ENCODE measurements at regions not wholly inside any gene's neighbourhood (a gene's known extent, or its start where the extent isn't known, plus 50 kb on each side); places are given as distances from the start of the nearest gene placed in this dataset.

- WGBS = 100% methylated on average over 3 of the region's 3 CpGs
- Histone ChIP-seq H3K9me3 (ENCODE audit: insufficient read depth, low read depth, low read length) (0 out of 2 replicates have a peak, but pooled peaks cover 7% of the 10 kb centered on the region), H3K4me3 (ENCODE audit: low read length) (no peak overlapping the region), H3K27me3 (ENCODE audit: insufficient read depth, low read length) (no peaks in the 10 kb centered on the region), H3K9ac (ENCODE audit: low read depth, low read length) (no peak overlapping the region), H3K27ac (ENCODE audit: low read depth, low read length) (no peak overlapping the region), H3K4me1 (ENCODE audit: insufficient read depth, low read length) (no peaks in the 10 kb centered on the region), H3K36me3 (ENCODE audit: insufficient read depth, low read length) (no peaks in the 10 kb centered on the region)
Measured at GRCh38 chr10:128751851-128752250, 625.6 kb upstream of the MKI67 start.

- Histone ChIP-seq H3K9ac (ENCODE audit: low read depth, low read length) (no peak overlapping the region), H3K4me3 (ENCODE audit: low read length) (no peak overlapping the region), H3K4me1 (ENCODE audit: insufficient read depth, low read length) (peaks cover 4% of the 10 kb centered on the region; the same call in 1 of the 2 replicates), H3K27me3 (ENCODE audit: insufficient read depth, low read length) (no peaks in the 10 kb centered on the region; the same call in 1 of the 2 replicates), H3K36me3 (ENCODE audit: insufficient read depth, low read length) (no peaks in the 10 kb centered on the region), H3K27ac (ENCODE audit: low read depth, low read length) (no peak overlapping the region), H3K9me3 (ENCODE audit: insufficient read depth, low read depth, low read length) (no peaks in the 10 kb centered on the region)
- 97% methylated on average over 8 of the region's 8 CpGs for WGBS
Measured at GRCh38 chr10:128759174-128759573, 633.0 kb upstream of the MKI67 start.

GRCh38 chr10:128763588-128763987, 637.4 kb upstream of the MKI67 start:
- H3K9me3 ChIP-seq (ENCODE audit: insufficient read depth, low read depth, low read length) = no peaks in the 10 kb centered on the region
- H3K36me3 ChIP-seq (ENCODE audit: insufficient read depth, low read length) = no peaks in the 10 kb centered on the region
- no peaks in the 10 kb centered on the region; the same call in 1 of the 2 replicates for H3K27me3 ChIP-seq (ENCODE audit: insufficient read depth, low read length)
- H3K9ac ChIP-seq (ENCODE audit: low read depth, low read length) = no peak overlapping the region
- peaks cover 4% of the 10 kb centered on the region; the same call in 1 of the 2 replicates for H3K4me1 ChIP-seq (ENCODE audit: insufficient read depth, low read length)
- WGBS = 76% methylated on average over 2 of the region's 4 CpGs
- H3K4me3 ChIP-seq (ENCODE audit: low read length) = no peak overlapping the region
- H3K27ac ChIP-seq (ENCODE audit: low read depth, low read length) = 0 out of 2 replicates have a peak overlapping the region, but pooled peaks have one; percentile 35

GRCh38 chr10:128764190-128764589, 638.0 kb upstream of the MKI67 start:
- 83% methylated on average over 10 of the region's 11 CpGs for WGBS
- H3K9ac ChIP-seq (ENCODE audit: low read depth, low read length) = no peak overlapping the region
- H3K4me3 ChIP-seq (ENCODE audit: low read length) = no peak overlapping the region
- H3K9me3 ChIP-seq (ENCODE audit: insufficient read depth, low read depth, low read length) = no peaks in the 10 kb centered on the region
- H3K27me3 ChIP-seq (ENCODE audit: insufficient read depth, low read length) = no peaks in the 10 kb centered on the region; the same call in 1 of the 2 replicates
- peaks cover 4% of the 10 kb centered on the region; the same call in 1 of the 2 replicates for H3K4me1 ChIP-seq (ENCODE audit: insufficient read depth, low read length)
- no peaks in the 10 kb centered on the region for H3K36me3 ChIP-seq (ENCODE audit: insufficient read depth, low read length)
- no peak overlapping the region for H3K27ac ChIP-seq (ENCODE audit: low read depth, low read length)

- H3K9me3 ChIP-seq (ENCODE audit: insufficient read depth, low read depth, low read length) = no peaks in the 10 kb centered on the region
- H3K36me3 ChIP-seq (ENCODE audit: insufficient read depth, low read length) = no peaks in the 10 kb centered on the region
- H3K9ac ChIP-seq (ENCODE audit: low read depth, low read length) = no peak overlapping the region
- no peak overlapping the region for H3K4me3 ChIP-seq (ENCODE audit: low read length)
- H3K27ac ChIP-seq (ENCODE audit: low read depth, low read length) = no peak overlapping the region
- WGBS = 90% methylated on average over 2 of the region's 2 CpGs
- no peaks in the 10 kb centered on the region; the same call in 1 of the 2 replicates for H3K27me3 ChIP-seq (ENCODE audit: insufficient read depth, low read length)
- H3K4me1 ChIP-seq (ENCODE audit: insufficient read depth, low read length) = peaks cover 4% of the 10 kb centered on the region; the same call in 1 of the 2 replicates
Measured at GRCh38 chr10:128766915-128767314, 640.7 kb upstream of the MKI67 start.

GRCh38 chr10:128774979-128775378, 648.8 kb upstream of the MKI67 start:
- H3K36me3 ChIP-seq (ENCODE audit: insufficient read depth, low read length) = no peaks in the 10 kb centered on the region
- H3K4me1 ChIP-seq (ENCODE audit: insufficient read depth, low read length) = no peaks in the 10 kb centered on the region
- H3K27me3 ChIP-seq (ENCODE audit: insufficient read depth, low read length) = no peaks in the 10 kb centered on the region
- 0 out of 2 replicates have a peak, but pooled peaks cover 3% of the 10 kb centered on the region for H3K9me3 ChIP-seq (ENCODE audit: insufficient read depth, low read depth, low read length)
- WGBS = 100% methylated on average over 1 of the region's 1 CpG
- no peak overlapping the region for H3K4me3 ChIP-seq (ENCODE audit: low read length)
- no peak overlapping the region for H3K27ac ChIP-seq (ENCODE audit: low read depth, low read length)
- H3K9ac ChIP-seq (ENCODE audit: low read depth, low read length) = no peak overlapping the region

GRCh38 chr10:128775743-128776142, 649.5 kb upstream of the MKI67 start:
- WGBS = 97% methylated on average over 10 of the region's 10 CpGs

GRCh38 chr10:128776673-128777252, 650.5 kb upstream of the MKI67 start:
- Histone ChIP-seq H3K4me3 (ENCODE audit: low read length) (no peak overlapping the region), H3K36me3 (ENCODE audit: insufficient read depth, low read length) (no peaks in the 10 kb centered on the region), H3K9me3 (ENCODE audit: insufficient read depth, low read depth, low read length) (0 out of 2 replicates have a peak, but pooled peaks cover 3% of the 10 kb centered on the region), H3K9ac (ENCODE audit: low read depth, low read length) (no peak overlapping the region), H3K27me3 (ENCODE audit: insufficient read depth, low read length) (no peaks in the 10 kb centered on the region), H3K4me1 (ENCODE audit: insufficient read depth, low read length) (no peaks in the 10 kb centered on the region), H3K27ac (ENCODE audit: low read depth, low read length) (no peak overlapping the region)
- WGBS = 74% methylated on average over 9 of the region's 9 CpGs

More at GRCh38 chr10:128775743-128776142, 649.5 kb upstream of the MKI67 start:
- H3K27me3 ChIP-seq (ENCODE audit: insufficient read depth, low read length) = no peaks in the 10 kb centered on the region
- 0 out of 2 replicates have a peak, but pooled peaks cover 3% of the 10 kb centered on the region for H3K9me3 ChIP-seq (ENCODE audit: insufficient read depth, low read depth, low read length)
- no peak overlapping the region for H3K27ac ChIP-seq (ENCODE audit: low read depth, low read length)
- no peaks in the 10 kb centered on the region for H3K4me1 ChIP-seq (ENCODE audit: insufficient read depth, low read length)
- no peak overlapping the region for H3K9ac ChIP-seq (ENCODE audit: low read depth, low read length)
- H3K4me3 ChIP-seq (ENCODE audit: low read length) = no peak overlapping the region
- H3K36me3 ChIP-seq (ENCODE audit: insufficient read depth, low read length) = no peaks in the 10 kb centered on the region

- no peaks in the 10 kb centered on the region for H3K27me3 ChIP-seq (ENCODE audit: insufficient read depth, low read length)
- no peaks in the 10 kb centered on the region for H3K4me1 ChIP-seq (ENCODE audit: insufficient read depth, low read length)
- no peak overlapping the region for H3K4me3 ChIP-seq (ENCODE audit: low read length)
- no peak overlapping the region for H3K9ac ChIP-seq (ENCODE audit: low read depth, low read length)
- no peak overlapping the region for H3K27ac ChIP-seq (ENCODE audit: low read depth, low read length)
- no CpG with 5 or more reads among the region's 2 CpGs for WGBS
- no peaks in the 10 kb centered on the region for H3K36me3 ChIP-seq (ENCODE audit: insufficient read depth, low read length)
- 0 out of 2 replicates have a peak, but pooled peaks cover 3% of the 10 kb centered on the region for H3K9me3 ChIP-seq (ENCODE audit: insufficient read depth, low read depth, low read length)
Measured at GRCh38 chr10:128777342-128777741, 651.1 kb upstream of the MKI67 start.

GRCh38 chr10:128779416-128779815, 653.2 kb upstream of the MKI67 start:
- no peaks in the 10 kb centered on the region for H3K4me1 ChIP-seq (ENCODE audit: insufficient read depth, low read length)
- H3K4me3 ChIP-seq (ENCODE audit: low read length) = no peak overlapping the region
- H3K27me3 ChIP-seq (ENCODE audit: insufficient read depth, low read length) = no peaks in the 10 kb centered on the region
- H3K9ac ChIP-seq (ENCODE audit: low read depth, low read length) = no peak overlapping the region
- H3K27ac ChIP-seq (ENCODE audit: low read depth, low read length) = no peak overlapping the region
- WGBS = 97% methylated on average over 12 of the region's 15 CpGs
- H3K9me3 ChIP-seq (ENCODE audit: insufficient read depth, low read depth, low read length) = no peaks in the 10 kb centered on the region
- no peaks in the 10 kb centered on the region for H3K36me3 ChIP-seq (ENCODE audit: insufficient read depth, low read length)

- Histone ChIP-seq H3K36me3 (ENCODE audit: insufficient read depth, low read length) (no peaks in the 10 kb centered on the region), H3K4me3 (ENCODE audit: low read length) (no peak overlapping the region), H3K9me3 (ENCODE audit: insufficient read depth, low read depth, low read length) (no peaks in the 10 kb centered on the region), H3K27me3 (ENCODE audit: insufficient read depth, low read length) (no peaks in the 10 kb centered on the region), H3K4me1 (ENCODE audit: insufficient read depth, low read length) (no peaks in the 10 kb centered on the region), H3K9ac (ENCODE audit: low read depth, low read length) (no peak overlapping the region), H3K27ac (ENCODE audit: low read depth, low read length) (no peak overlapping the region)
- 96% methylated on average over 9 of the region's 9 CpGs for WGBS
Measured at GRCh38 chr10:128780156-128780761, 654.0 kb upstream of the MKI67 start.
